HepG2 (cell line): ENCODE measurements at regions not wholly inside any gene's neighbourhood (a gene's known extent, or its start where the extent isn't known, plus 50 kb on each side); places are given as distances from the start of the nearest gene placed in this dataset.

Experiments used
- ATAC-seq: fragments of 200-7000 bp; cut with Tn5 transposase; 3 replicates; pipeline ENCODE4 v1.9.1; 2020; ENCODE audit warnings: mild to moderate bottlenecking, moderate library complexity
- BruUV-seq: library from RNA; stranded (reverse); fragments of 400-500 nt; replicated peaks from 2 replicates; lab custom pipeline; 2021; lab: Mats Ljungman, UMichigan
- CTCF ChIA-PET: fragments of 300-600 bp; formaldehyde crosslinking; extraction: SDS; loops from one replicate; lab custom pipeline; 2021; ENCODE audit warnings: low total read pairs, inconsistent platforms, low intra/inter-chr PET ratio; lab: Yijun Ruan, JAX
- POLR2A ChIA-PET: fragments of 350-600 bp; sonication (Branson Sonifier 250); formaldehyde crosslinking; loops from one replicate; lab custom pipeline; 2020; ENCODE audit warnings: antibody characterized with exemption, inconsistent platforms; lab: Yijun Ruan, JAX
- DNase-seq: peaks from one replicate; pipeline ENCODE4 v3.0.0-alpha.2; 2015; ENCODE audit warnings: low spot score
- FAIRE-seq: peaks from 3 replicates; lab custom pipeline; 2011; peaks lifted over from hg19 to GRCh38; lab: Jason Lieb, UNC
- H2AFZ ChIP-seq: one replicate; pipeline ENCODE4 v1.6.1; 2011; ENCODE audit warnings: low read length, inconsistent platforms
- H3K27ac ChIP-seq: fragments of 300-600 bp; 3 replicates; pipeline ENCODE4 v1.8.0; 2011; ENCODE audit warnings: mixed run types, mild to moderate bottlenecking, mixed read lengths, low read length, inconsistent platforms; ENCODE audit not compliant: insufficient read depth; ENCODE audit errors: extremely low read length
- H3K27me3 ChIP-seq, 2 experiments: fragments of 200-600 bp in 1 of 2; 2 replicates in 1 of 2; 3 replicates in 1 of 2; pipeline versions ENCODE4 v1.6.0 to v1.8.0; 2011; ENCODE audit warnings: low read length in 2 of 2, mild to moderate bottlenecking in 2 of 2, moderate library complexity in 2 of 2, inconsistent platforms in 1 of 2; ENCODE audit not compliant: insufficient read depth in 2 of 2, control insufficient read depth in 1 of 2
- H3K36me3 ChIP-seq, 2 experiments: fragments of 200-600 bp in 1 of 2; replicated peaks in 1 of 2; 2 replicates in 1 of 2; 3 replicates in 1 of 2; pipeline versions ENCODE4 v1.5.1 to v1.8.0; 2011; ENCODE audit warnings: low read length in 2 of 2, inconsistent platforms in 1 of 2; ENCODE audit not compliant: insufficient read depth in 2 of 2, control insufficient read depth in 1 of 2
- H3K4me1 ChIP-seq: 2 replicates; pipeline ENCODE4 v1.5.1; 2012; ENCODE audit warnings: low read length, inconsistent platforms; ENCODE audit not compliant: insufficient read depth
- H3K4me2 ChIP-seq: 2 replicates; pipeline ENCODE4 v1.6.0; 2011; ENCODE audit warnings: low read depth, low read length, inconsistent platforms
- H3K4me3 ChIP-seq, 3 experiments: fragments of 200-600 bp in 1 of 3; sonication (generic), shearing (Covaris generic) in 1 of 3; replicated peaks in 1 of 3; 2 replicates each; pipeline ENCODE4 v1.5.1; 2011 to 2016; ENCODE audit warnings: low read length in 3 of 3, inconsistent platforms in 2 of 3, low read depth in 2 of 3, mild to moderate bottlenecking in 2 of 3, control low read depth in 1 of 3, mixed read lengths in 1 of 3; ENCODE audit not compliant: insufficient read depth in 1 of 3
- H3K79me2 ChIP-seq: one replicate; pipeline ENCODE4 v1.6.1; 2011; ENCODE audit warnings: low read length, inconsistent platforms; ENCODE audit not compliant: insufficient read depth
- H3K9ac ChIP-seq: 2 replicates; pipeline ENCODE4 v1.6.0; 2011; ENCODE audit warnings: mild to moderate bottlenecking, low read depth, low read length, inconsistent platforms; ENCODE audit not compliant: insufficient read depth
- H3K9me3 ChIP-seq: 2 replicates; pipeline ENCODE4 v1.5.1; 2012; ENCODE audit warnings: mild to moderate bottlenecking, low read length
- H4K20me1 ChIP-seq: 2 replicates; pipeline ENCODE4 v1.6.0; 2011; ENCODE audit warnings: inconsistent platforms, mild to moderate bottlenecking, low read length, moderate library complexity; ENCODE audit not compliant: insufficient read depth
- CTCF ChIP-seq: sonication (generic); formaldehyde crosslinking; IDR thresholded peaks from 2 replicates; pipeline ENCODE4 v1.5.0; 2020; ENCODE audit warnings: mild to moderate bottlenecking, missing genetic modification reagents, moderate library complexity
- ESRRA ChIP-seq: sonication (generic); formaldehyde crosslinking; IDR thresholded peaks from 2 replicates; pipeline ENCODE4 v1.5.1; 2020; ENCODE audit warnings: mild to moderate bottlenecking, low read depth, missing genetic modification reagents
- MLX ChIP-seq: IDR thresholded peaks from 2 replicates; pipeline ENCODE4 v1.6.1; 2016
- POGK ChIP-seq: sonication (generic); formaldehyde crosslinking; conservative IDR thresholded peaks from 2 replicates; pipeline ENCODE4 v1.8.0; 2022; ENCODE audit warnings: mild to moderate bottlenecking, moderate library complexity, missing genetic modification reagents
- TRIM24 ChIP-seq: sonication (generic); formaldehyde crosslinking; IDR thresholded peaks from 2 replicates; pipeline ENCODE4 v1.8.0; 2022; ENCODE audit warnings: mild to moderate bottlenecking, missing genetic modification reagents
- ZFP36 ChIP-seq: fragments of 150-350 bp; IDR thresholded peaks from 2 replicates; pipeline ENCODE4 v1.6.1; 2018; ENCODE audit warnings: borderline replicate concordance, low read length, low read depth; ENCODE audit not compliant: partially characterized antibody
- ZFP36L2 ChIP-seq: sonication (generic); formaldehyde crosslinking; IDR thresholded peaks from 2 replicates; pipeline ENCODE4 v1.4.0; 2020; ENCODE audit warnings: missing genetic modification reagents
- ZNF280D ChIP-seq: sonication (generic); formaldehyde crosslinking; IDR thresholded peaks from 2 replicates; pipeline ENCODE4 v1.5.1; 2020; ENCODE audit warnings: mild to moderate bottlenecking, missing genetic modification reagents
- ZSCAN21 ChIP-seq: sonication (generic); formaldehyde crosslinking; IDR thresholded peaks from 2 replicates; pipeline ENCODE4 v1.8.0; 2022; ENCODE audit warnings: mild to moderate bottlenecking, missing genetic modification reagents, moderate library complexity, borderline replicate concordance
- ZSCAN25 ChIP-seq: sonication (generic); formaldehyde crosslinking; IDR thresholded peaks from 2 replicates; pipeline ENCODE4 v1.8.0; 2022; ENCODE audit warnings: mild to moderate bottlenecking, missing genetic modification reagents
- WGBS: methylation state at CpG from one replicate; pipeline ENCODE4 v1.1.6; 2017; ENCODE audit warnings: low lambda C conversion rate; 5-methylcytosine and 5-hydroxymethylcytosine counted together
- in situ Hi-C: cut with HindIII; loops from 2 replicates; pipeline ENCODE4 v1.10.0; 2017; ENCODE audit warnings: low pct_unique_long_range_greater_than_20kb; ENCODE audit not compliant: extremely low pct_ligation_motif_present
- intact Hi-C: fragments of 100-400 bp; cut with micrococcal nuclease; formaldehyde crosslinking; loops from one replicate; pipeline ENCODE4 v1.10.0; 2022; ENCODE audit not compliant: unreplicated experiment

- POLR2A ChIA-PET, result no interaction called here
- intact Hi-C loops (no loop called here), in situ Hi-C loops (no loop called here)
- Histone ChIP-seq H4K20me1 (no peaks in the 10 kb centered on the region), H3K36me3 (no peaks in the 10 kb centered on the region), H3K9me3 (no peaks in the 10 kb centered on the region), H3K4me3 (no peak overlapping the region), H3K27me3 (no peaks in the 10 kb centered on the region; a peak in 2 of 5 replicates), H3K79me2 (no peaks in the 10 kb centered on the region), H3K9ac (no peak overlapping the region), H3K27ac (no peak overlapping the region), H3K4me2 (no peak overlapping the region), H2AFZ (no peak overlapping the region), H3K4me1 (no peaks in the 10 kb centered on the region)
- no peak for FAIRE-seq
- no peak for DNase-seq
- CTCF ChIA-PET, result no interaction called here
- ATAC-seq, result no peak
- no TSS peak for BruUV-seq
- WGBS, result 75% methylated on average over 1 of the region's 1 CpG
- TF ChIP-seq POGK (CRISPR knock-in tag) (no peak), ZSCAN21 (no peak), ZSCAN25 (CRISPR knock-in tag) (no peak), MLX (no peak), ZFP36 (no peak), ZFP36L2 (CRISPR knock-in tag) (no peak), ZNF280D (CRISPR knock-in tag) (no peak), TRIM24 (CRISPR knock-in tag) (no peak), ESRRA (CRISPR knock-in tag) (no peak), CTCF (CRISPR knock-in tag) (no peak)
Observed at GRCh38 chr12:44457465-44457864, 418.6 kb downstream of the NELL2 start.
